ENCODE measurements at regions not wholly inside any gene's neighbourhood (a gene's known extent, or its start where the extent isn't known, plus 50 kb on each side); places are given as distances from the start of the nearest gene placed in this dataset.

DNA sequence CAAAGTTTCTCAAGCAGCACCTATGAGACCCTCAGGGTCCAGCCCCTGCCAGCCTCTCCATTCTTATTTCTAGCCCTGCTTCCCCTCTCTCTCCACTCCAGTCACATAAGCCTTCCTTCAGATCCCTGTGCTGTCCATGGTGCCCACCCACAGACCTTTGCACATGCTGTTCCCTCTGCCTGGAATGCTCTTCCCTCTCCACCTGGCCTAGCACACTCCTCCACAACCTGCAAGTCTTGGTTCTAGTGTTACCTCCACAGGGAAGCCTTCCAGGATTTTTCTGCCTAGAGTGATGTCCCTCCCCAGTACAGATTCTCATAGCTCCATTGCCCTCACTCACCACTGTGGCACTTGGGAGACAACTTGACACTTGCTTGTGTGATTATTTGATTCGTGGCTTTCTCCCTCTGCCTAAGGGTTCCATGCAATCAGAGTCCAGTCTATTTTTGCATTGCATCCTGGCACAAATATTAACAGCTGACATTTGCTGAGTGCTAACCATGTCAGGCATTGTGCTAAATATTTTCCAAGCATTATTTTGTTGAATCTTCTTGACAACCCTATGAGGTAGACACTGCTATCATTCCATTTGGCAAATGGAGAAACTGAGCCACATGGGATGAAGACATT lies 127.3 kb downstream of the SYF2 start:
- DNase-seq (ENCODE audit: low read depth in 2 of 2) = no peak

- DNase-seq (ENCODE audit: low read depth in 2 of 2) = no peak
Measured at GRCh38 chr1:25103164-25103795, 129.0 kb downstream of the SYF2 start.

DNA sequence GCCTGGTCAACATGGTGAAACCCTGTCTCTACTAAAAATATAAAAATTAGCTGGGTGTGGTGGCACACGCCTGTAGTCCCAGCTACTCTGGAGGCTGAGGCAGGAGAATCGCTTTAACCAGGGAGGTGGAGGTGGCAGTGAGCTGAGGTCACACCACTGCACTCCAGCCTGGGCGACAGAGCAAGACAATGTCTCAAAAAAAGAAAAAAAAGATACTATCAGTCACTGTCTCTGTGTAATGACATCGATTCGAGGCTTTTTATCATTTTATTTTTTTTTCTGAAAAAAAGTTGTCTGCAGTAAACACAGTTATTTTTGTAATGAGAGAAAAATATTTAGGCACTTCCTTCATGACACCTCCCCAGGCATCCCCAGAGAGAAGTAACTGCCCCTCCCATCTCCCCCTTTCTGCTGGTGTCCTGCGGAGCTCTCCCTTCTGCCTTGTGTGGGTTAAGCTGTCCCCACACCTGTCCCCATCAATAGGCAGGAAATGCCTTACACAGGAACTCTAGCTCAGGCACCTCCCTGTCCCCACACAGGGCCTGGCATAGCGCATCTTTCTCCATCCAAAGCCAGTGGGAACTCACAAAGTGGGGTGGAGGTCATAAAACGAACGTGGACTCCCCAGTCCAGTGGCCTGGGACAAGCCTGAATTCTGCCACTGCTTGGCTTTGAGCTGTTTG lies 132.0 kb downstream of the SYF2 start:
- DNase-seq (ENCODE audit: low read depth in 2 of 2) = no peak

DNA sequence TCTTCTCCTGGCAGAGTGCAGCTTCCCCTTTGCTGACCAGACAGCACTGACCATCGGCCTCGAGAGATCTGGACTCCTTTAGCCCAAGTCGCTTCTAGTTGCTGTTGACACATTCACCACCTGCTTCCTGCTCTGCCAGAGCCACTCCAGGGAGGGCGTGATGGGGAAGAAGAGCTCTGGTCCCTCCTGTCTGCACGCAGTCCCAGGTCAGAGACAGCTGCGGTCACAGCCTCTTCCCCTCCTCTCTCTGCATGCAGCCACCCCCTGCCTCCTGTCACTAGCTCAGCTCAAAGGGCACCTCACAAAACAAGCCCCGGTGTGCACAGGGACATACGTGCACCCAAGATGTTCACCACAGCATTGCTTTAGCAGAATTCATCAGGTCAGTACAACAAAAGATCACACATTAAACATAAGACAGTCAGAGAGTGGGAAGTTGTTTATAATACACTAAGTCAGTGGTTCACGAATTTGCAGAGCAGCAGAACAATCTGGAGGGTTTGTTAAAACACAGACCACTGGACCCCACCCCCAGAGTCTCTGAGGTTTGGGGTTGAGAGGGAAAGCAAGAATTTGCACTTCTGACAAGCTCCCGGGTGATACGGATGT lies 132.9 kb downstream of the SYF2 start:
- DNase-seq (ENCODE audit: low read depth in 2 of 2) = no peak

DNA sequence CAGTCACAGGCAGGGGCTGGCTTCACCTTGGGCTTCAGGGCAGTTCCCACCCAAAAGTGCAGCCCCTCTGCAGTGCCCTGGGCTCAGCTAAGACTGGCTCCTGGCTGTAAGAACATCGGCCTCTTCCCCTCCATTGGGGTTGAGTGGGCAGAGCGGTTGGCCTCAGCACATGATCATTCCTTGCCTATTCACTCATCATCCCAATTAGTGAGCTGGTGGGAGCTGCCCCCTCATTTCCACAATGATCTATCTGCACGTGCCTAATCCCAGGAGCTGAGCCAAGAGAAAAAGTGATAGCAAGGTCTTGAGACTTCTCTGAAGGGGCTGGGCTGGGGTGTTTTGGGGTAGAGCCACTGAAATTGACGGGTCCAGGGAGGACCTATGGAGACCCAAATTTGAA lies 133.6 kb downstream of the SYF2 start:
- DNase-seq (ENCODE audit: low read depth in 2 of 2) = no peak

DNA sequence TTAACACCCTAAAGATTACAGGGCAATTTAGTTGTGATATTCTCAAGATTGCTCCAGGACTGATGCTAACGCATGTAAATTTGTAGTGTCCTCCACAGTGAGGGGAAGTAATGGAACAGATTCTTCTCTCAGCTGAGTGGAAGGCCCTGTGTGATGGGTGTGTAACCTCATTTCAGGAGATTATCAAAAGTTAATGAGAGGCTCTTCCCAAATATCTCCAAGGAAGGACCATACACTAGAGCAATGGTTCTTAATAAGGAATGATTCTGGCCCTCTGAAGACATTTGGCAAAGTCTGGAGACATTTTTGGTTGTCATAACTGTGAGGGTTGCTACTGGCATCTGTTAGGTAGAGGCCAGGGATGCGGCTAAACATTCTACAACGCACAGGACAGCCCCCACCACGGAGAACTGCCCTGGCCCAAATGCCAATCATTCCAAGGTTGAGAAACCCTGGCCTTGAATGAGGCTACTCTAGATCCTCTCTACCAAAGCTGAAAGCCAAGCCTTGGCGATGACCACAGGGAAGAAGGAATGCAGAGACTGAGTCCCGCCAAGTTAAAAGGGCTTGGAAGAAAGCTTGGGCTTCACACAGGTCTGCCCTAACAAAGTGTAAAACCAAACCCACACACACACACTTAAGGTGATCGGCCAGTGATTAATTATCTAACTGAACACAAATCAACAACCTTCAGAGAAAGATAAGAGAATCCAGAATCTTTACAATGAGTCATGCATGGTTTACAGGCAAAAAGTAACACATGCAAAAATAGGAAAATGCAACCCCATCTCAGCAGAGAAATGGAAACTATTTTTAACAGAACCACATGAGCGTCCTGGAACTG lies 135.8 kb downstream of the SYF2 start:
- no peak for DNase-seq (ENCODE audit: low read depth in 2 of 2)

DNA sequence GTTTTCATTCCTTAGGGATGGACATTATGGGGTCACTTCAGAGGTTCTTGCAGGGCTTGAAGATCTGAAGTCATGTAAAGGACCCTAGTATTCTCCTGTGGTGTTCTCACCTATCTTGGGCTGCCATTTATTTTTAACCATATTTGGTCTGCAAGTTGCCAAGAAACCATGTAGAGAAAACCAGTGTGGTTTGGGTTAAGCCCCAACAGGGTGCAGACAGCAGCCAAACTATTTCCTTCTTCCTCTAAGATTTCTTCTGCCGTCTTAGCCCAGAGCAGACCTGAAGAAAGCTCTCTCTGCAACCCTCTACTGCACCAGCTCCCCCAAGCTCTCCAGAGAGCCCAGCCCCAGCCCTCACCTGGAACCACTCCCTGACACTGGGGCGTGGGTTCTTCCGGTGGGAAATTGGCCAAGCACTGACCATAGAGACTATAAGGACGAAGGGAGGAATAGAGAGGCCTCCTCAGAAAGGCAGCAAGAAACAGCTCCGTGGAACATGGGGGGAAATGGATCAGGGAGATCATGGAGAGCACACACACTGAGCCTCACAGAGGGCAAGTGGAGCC lies 136.6 kb downstream of the SYF2 start:
- no peak for DNase-seq (ENCODE audit: low read depth in 2 of 2)

DNA sequence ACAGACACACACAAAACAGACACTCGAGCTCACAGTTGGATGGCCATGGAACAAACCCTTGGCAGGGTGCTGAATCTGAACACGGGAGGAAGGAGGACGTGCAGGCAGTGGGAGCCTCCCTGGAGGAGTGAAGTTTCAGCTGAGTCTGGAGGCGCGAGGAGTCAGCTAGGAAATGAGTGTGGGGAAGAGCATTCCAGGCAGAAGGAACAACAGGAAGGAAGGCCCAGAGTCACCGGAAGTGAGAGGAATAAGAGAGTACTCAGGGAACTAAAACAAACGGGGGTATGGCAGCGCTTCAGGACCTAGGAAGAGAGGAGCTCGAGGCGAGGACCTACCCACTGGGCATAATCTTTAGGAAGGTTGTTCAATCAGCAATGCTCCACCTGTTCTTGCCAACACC lies 137.3 kb downstream of the SYF2 start:
- DNase-seq (ENCODE audit: low read depth in 2 of 2) = no peak

- no peak for DNase-seq (ENCODE audit: low read depth in 2 of 2)
Measured at GRCh38 chr1:25094229-25094628, 138.1 kb downstream of the SYF2 start.

DNA sequence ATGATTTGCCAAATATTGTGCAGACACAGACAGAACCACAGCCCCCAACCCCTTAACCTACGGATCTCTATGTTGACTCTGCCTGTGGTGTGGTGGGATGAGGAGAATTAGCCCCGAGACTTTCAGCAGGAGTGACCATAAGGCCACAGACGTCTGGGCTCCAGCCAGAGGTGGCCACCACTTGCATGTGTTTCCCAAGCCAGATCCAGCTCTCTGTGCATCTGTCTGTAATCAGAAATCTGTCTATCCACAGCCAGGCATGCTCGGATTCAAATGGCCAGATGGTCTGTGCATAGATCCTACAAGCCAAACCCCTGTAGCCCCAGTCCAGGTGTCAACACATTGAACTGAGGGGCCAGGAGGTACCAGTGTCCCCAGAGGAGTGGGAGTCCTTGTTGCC lies 140.6 kb downstream of the SYF2 start:
- no peak for DNase-seq (ENCODE audit: low read depth in 2 of 2)

GRCh38 chr1:25090707-25091422 lies 141.4 kb downstream of the SYF2 start:
- DNase-seq (ENCODE audit: low read depth in 2 of 2) = no peak

DNA sequence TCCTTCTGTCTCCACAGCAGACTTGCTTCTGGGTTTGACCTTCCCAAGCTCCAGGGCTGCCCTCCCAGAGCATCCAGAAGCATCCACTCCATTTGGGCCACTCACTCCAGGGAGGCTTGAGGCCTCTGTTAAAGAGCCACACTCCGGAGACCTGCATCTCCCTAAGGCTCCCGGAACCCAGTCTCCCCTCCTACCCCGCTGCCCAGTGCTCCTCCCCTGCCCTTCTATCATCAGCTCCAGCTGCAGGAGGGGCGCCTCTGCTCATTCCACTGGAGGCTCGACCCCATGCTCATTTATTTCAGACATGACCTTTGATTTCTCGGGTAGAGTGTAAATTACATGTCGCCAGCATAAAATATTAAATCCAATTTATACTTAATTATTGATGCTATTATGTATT lies 142.5 kb downstream of the SYF2 start:
- no peak for DNase-seq (ENCODE audit: low read depth in 2 of 2)

DNA sequence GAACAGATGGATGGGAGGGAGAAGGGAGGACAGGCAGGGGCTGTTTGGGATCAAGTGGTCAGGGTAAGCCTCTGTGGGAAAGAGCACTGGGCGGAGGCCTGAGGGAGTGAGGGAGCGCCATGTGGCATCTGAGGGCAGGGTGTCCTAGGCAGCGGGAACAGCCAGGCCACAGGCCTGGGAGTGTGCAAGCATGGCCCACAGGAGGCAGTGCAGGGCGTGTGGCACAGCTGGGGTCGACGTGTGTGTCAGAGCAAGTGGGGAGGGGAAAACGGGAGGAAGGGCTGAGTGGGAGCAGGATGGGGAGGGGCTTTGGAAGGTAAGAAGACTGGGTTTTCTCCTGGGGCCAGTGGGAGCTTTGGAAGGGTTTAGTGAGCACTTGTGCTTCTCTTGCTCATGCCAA lies 143.4 kb downstream of the SYF2 start:
- no peak for DNase-seq (ENCODE audit: low read depth in 2 of 2)

DNA sequence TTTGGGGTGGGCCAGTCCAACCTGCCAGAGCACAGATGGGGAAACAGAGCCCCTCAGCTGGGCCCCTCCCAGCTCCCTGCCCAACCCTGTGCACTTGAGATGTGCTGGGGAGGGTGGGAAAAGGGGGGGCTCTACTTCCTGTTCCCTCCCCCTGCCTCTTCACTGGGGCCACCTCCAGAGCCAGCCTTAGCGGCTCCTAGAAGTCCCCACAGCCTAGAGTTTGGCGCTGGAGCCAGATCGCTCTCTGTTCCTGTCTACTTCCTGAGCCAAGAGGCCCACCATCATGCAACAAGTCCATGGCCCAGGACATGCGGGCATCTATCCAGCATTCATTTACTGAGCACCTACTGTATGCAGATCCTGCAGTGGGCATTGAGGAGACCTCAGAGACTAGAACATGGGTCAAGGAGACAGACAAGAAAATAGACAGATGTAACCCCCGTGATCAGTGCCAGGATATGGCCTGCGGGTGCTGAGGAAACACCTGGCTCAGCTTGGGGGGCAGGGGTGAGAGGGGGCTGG lies 144.1 kb downstream of the SYF2 start:
- no peak for DNase-seq (ENCODE audit: low read depth in 2 of 2)

- no peak for DNase-seq (ENCODE audit: low read depth in 2 of 2)
Measured at GRCh38 chr1:25086518-25087079, 145.7 kb downstream of the SYF2 start.

GRCh38 chr1:25084407-25084806 lies 147.9 kb downstream of the SYF2 start:
- DNase-seq (ENCODE audit: low read depth in 2 of 2) = no peak

GRCh38 chr1:25083481-25084345 lies 148.6 kb downstream of the SYF2 start:
- DNase-seq (ENCODE audit: low read depth in 2 of 2) = no peak

- no peak for DNase-seq (ENCODE audit: low read depth in 2 of 2)
Measured at GRCh38 chr1:25082995-25083394, 149.3 kb downstream of the SYF2 start.

- DNase-seq (ENCODE audit: low read depth in 2 of 2) = no peak
Measured at GRCh38 chr1:25082216-25082899, 149.9 kb downstream of the SYF2 start.

Measured in activated CD4-positive, alpha-beta T cell treated with anti-CD3 and anti-CD28 coated beads for 24 hours (primary cell).